ENCODE measurements at regions not wholly inside any gene's neighbourhood (a gene's known extent, or its start where the extent isn't known, plus 50 kb on each side); places are given as distances from the start of the nearest gene placed in this dataset.

DNA sequence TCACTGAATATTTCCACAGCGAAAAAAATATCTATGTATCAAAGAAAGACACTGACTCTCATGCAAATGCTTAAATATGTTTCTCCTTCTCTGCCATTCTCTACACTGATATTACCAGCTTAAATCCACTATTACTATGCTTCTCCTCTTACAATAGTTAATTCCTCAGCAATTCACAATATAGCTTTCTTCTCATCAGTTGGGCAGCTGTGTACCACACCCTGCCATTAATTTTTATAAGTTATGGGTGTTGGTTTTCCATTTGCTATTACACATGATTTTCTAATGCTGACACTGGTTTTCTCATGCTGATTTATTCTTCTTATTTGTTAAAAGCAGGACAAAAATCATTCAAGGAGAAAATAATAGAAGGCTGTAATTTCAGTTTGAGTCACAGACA, 251.8 kb downstream of the TBX15 start:
- TF ChIP-seq CTCF (IDR thresholded peaks at IDR 0.05; ENCODE audit: poor library complexity) (no peak), EZH2 (IDR thresholded peaks at IDR 0.05; ENCODE audit: borderline replicate concordance) (no peak)

Measured in hepatocyte (in vitro differentiated cells).